NCI-H2029 treated with DMSO at 0.1 percent for 48 hours (cell line): ENCODE measurements at regions not wholly inside any gene's neighbourhood (a gene's known extent, or its start where the extent isn't known, plus 50 kb on each side); places are given as distances from the start of the nearest gene placed in this dataset.

Experiments
- DNase-seq: peaks from one replicate; lab custom pipeline; 2025; lab: John Stamatoyannopoulos, UW

DNA sequence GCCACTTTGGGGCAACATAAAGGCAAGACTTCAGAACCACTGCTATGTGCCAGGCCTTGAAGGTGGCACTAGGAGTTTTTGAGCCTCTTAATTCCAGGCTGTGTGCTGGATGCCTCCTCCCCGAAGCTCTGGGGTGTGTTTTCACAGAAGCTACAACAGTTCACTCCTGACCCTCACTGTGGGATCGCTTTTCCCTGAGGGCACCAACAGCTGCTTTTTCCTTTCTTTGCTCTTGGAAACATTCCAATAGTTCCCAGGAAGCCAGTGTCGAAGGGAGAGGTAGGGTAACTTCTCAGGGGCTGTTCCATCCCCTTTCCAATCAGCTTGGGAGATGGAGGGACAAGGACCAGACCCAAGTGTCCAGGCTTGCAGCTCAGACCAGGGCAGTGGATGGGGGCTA lies 153.4 kb downstream of the C1orf94 start:
- no peak for DNase-seq

DNA sequence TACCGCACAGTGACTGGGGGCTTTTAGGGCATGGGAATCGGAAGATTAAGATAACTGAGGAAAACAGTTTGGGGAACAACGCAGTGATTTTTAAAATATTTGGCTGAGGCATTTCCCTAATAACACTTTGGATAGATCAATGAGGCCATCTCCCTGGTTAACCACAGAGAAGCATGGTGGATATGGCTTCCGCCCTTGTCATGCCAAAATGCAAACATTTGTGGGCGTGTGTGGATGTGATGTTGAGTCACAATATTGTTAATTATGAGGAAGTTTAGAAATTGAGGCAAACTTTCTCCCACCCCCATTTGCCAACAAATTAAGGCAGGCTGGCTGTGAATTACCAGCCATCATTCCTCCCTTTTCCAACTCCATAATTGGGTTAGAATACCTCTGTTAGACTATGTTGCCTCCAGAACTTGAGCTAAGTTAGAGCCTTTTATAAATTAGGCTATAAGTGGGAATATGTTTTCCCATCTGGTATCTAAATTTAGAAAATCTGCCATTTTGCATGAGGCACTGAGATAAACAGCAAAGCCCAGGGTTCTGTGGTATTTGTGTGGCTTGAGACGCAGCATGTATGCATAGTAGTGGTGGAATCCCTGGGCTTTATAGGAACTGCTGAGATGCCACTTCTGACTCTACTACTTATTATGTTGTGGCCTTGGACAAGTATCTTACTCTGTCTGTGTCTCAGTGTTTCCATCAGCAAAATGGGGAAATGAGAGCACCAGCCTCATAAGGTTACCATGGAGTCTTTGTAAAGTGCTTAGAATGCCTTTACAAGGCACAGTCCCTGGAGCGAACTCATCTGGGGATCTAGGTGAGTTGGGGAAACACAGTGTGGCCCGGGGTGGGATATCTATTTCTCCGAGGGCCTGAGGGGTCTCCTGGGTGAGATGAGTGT lies 154.6 kb downstream of the C1orf94 start:
- no peak for DNase-seq

DNA sequence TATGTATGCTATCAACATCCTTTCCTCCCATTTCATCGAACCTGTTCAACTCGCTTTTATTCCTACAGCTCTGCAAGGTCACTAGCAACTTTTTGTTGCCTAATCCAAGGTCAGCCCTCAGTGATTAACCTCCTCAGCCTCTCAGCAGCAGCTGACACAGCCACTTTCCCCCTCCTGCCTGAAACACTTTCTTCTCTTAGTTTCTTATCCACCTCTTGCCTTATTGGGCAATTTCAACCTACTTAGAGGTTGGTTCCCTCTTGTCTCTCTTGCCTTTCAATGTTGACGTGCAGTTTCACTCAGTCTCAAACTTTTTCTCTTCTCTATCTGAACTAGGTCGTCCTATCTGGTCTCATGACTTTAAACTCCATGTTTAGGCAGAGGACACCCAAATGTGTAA lies 156.3 kb downstream of the C1orf94 start:
- no peak for DNase-seq

DNA sequence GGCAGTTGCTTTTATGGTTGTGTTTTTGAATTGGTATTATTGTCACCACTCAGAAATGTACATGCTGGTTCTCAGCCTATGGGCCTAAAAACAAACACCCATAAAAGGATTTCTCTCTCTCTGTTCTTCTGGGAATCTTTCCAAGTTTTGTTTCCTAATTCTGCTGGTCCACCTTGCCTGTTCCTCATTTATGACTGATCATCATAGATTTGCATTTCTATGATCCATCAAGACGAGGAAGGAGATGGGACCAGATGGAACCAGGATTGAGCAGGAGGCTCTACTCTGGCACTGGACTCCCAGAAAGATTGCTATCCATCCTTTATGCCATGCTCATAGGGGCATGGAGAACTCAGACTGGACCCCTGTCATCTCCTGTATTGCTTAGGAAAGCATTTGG lies 162.2 kb downstream of the C1orf94 start:
- no peak for DNase-seq

DNA sequence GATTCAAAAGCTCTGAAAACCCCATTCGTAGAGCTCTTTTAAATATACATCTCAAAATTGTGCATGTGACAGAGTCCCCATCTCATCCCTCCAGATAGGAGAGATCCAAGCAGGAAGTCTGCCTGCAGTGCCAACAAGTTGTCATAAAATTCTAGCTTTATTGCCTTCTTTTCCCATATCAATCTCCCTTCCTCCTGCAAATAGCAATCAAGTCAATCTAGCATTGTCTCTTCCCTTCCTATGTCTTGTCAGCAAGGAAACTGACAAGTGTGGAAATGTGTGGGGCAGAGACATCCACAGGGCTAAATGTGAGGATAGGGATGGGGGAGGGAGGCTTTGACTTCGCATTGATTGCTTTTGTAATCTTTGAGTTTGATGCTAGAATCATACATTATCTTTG lies 165.2 kb downstream of the C1orf94 start:
- DNase-seq: no peak

DNA sequence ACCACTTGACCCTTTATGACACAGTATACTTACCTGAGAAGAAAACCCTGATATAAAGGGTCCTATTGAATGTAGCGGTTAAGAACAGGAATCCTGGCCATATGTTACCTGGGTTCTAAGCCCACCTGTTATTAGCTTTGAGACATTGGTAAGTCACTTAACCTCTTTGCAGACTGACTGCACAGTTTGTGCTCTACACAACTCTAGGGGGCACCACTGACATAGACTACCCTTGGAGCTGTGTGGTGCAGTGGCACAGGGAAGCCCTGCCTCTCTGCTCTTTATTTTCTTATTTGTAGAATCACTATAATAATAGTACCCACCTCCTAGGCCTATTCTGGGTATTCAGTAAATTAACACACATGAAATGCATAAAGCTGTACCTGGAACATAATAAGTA lies 165.6 kb downstream of the C1orf94 start:
- no peak for DNase-seq

DNA sequence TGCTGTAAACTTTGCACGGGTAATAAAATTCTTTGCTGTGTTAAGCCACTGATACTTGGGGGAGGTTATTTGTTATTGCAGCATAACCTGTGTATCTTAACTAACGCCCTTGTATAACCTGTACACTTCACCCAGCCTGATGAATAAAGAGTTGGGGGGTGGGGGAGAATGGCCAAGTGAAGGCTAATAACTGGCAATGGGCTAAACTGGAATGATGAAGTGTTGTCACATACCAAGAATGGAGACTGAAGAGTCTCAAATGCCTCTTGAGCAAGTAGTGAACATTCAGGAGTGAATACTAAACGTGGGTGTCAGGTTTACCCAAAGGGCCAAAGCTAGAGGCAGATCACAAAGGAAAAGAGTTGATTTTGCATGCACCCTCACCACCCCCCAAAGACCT lies 169.4 kb downstream of the C1orf94 start:
- DNase-seq: no peak

DNA sequence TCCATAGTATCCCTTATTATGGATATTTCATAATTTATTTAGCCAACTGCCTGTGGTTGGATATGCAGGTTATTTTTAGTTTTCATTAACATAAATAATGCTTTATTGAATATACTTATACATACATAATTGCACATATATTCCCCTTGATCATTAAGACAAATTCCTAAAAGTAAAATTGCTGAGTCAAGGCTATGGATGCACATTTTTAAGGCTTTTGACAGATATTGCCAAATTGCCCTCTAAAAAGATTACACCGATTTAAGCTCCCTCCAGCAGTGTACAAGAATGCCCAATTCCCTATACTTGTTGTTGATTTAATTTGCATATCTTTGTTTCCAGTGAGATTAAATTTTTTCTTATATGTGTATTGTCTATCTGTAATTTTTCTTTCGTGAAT lies 176.7 kb downstream of the C1orf94 start:
- no peak for DNase-seq

DNA sequence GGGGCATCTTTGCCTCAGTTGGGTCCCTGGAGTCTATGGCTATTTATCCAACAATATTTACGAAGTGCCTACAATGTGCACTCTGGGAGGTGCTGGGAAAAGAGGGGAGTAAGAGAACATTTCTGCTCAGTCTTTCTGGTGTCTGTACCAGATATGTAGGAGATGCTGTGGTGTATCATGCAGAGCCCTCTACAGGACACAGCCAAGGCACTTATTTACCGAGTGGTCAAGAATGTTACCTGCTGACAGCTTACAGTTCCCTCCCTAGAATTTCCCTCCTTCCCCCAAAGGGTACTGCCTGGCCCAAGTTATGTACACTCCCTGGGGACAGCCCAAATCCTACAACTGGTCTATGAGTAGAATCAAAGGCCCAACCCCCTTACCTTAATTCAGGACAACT lies 177.7 kb downstream of the C1orf94 start:
- no peak for DNase-seq

DNA sequence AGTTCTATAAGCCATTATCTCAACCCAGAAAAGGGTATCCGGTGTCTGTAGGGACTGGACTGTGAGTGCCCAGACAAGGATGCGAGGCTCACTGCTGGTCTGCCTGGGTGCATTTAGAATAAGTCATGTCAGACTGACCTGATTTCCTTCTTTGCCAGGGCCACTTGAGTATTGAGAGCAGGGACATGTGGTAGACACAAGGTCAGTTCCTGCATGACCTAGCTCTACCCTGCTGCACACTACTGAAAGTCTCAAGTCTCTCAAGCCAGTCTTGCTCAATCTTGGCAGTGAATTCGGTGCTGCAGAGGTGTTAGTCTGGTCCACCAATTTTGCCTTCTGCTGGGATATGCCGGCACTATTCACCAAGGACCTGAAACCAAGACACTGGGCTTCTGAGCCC lies 180.1 kb downstream of the C1orf94 start:
- no peak for DNase-seq

DNA sequence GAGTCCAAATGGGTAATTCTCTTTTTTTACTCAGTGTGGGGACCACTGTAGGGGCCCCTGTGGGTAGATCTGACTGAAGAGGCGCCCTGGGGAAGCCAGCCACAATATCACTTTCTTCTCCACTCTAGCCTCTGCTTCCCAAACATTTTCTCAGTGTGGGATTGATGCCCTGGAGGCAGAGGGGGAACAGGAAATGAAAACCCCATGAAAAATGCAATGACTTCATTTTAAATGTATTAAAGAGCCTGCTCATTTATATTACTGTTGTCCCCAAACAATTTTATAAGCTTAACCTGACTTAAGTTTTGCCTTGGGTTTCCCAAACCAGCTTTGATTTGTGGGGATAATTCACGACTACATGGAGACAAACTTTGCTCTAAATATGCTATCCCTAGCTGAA lies 181.9 kb downstream of the C1orf94 start:
- DNase-seq: no peak

DNA sequence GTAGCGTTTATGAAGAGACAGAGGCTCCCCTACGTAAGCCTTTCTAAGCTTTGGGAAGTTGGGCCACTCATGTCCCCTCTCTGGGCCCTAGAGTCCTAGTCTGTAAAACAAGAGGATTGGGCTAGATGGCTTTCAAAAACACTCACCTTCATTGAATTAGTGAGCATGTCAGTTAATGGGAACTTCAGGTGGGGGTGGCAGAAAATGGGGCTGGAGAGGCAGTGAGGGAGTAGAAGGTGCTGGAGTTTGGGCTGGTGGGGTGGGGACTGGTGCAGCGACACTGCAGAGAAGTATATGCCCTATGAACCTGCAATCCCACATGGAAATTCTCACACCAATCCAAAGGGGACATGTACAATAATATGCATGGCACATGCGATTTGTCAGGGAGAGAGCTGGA lies 182.7 kb downstream of the C1orf94 start:
- DNase-seq: no peak

DNA sequence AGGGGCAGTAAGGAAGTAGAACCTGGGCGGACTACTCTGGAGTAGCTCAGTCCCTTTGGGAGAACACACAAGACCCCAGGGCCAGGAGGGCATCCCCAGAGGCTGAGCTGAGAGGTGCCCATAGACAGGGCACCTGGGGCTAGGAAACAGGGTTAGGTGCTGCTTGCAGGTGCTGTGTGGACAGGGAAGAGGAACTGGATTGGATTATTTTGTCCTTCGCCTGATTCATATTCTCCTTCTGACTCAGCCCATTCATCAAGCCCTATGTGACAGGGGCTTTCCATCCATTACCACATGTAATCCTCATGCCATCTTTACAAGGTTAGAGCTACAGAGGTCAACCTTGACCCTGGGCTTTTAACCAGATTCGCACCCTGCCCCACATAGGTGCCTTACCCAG lies 183.9 kb downstream of the C1orf94 start:
- DNase-seq: no peak

DNA sequence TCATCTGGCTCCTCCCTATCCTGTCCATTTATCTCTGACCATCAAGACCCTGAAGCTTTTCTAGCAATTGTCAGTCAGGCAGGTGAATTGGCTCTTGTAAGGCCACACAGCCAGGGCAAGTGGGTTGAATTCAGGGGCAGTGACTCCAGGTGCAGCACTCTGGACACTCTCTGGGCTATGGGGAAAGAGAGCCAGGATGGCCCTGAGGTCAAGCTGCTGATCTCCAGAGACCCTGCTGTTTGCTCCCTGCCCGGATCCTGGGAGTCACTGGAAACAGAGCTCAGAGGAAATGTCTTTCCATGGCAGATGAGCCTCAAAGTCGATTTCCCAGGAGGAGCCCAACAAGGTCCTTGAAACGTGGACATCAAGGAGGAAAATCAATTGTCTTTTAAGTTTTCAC lies 184.4 kb downstream of the C1orf94 start:
- DNase-seq: no peak

DNA sequence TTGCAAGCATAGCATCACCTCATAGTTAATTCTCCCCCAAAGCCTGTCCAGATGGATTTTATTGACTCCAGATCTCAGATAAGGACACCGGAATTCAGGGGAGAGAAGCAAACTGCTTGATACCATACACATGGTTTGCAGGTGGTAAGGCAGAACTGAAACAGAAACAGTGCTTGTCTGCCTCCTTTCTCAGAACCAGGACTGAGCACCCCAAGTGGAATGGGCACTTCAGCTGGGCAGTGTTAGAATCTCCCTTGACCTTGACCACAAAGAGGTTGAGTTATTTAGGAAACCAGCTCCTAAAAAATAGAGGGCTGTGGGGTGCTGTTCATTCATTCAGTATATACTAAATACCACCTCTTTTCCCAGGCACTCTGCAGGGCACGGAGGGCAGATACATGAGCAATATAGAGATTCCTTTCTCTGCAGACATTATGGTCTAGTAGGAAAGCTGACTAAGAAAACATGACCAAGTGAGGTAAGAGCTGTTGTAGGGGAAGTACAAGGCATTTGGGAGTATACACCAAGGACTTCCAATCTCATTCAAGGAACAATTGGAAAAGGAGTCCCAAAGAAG lies 185.2 kb downstream of the C1orf94 start:
- DNase-seq: no peak

DNA sequence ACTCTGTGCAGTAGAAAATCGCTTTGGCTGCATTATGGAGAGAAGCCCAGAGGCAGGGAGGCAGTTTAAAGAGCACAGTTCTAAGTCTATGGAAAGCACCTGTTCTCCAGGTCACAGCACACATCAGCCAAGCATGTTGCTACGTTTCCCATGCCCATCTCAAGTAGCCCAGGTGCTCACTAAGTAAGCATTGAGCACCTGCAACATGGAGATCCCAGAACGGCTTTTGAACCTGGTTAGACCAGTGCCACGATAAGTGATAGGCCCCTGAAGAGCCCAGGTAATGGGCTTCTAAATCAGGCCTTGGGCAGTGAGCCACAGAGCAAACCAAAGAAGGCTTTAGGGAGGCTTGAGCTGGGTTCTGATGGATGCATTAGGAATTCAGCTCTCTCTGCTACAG lies 186.2 kb downstream of the C1orf94 start:
- DNase-seq: peak; percentile 90

DNA sequence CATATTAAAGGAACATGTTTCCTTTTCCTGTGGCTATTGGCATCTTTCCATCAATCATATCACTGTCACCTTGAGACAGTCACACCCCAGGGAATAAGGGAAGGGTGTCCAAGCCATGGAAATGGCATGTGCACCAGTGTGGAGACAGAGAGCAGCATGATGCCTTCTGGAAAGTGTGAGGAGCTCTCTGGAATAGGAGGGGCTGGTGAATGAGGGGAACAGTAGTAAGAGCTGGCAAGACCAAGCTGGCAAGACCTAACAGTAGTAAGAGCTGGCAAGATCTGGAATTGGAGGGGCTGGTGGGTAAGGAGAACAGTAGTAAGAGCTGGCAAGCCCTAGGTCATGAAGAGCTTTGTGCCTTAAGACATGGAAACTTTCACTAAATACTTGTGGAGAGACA lies 186.7 kb downstream of the C1orf94 start:
- no peak for DNase-seq

DNA sequence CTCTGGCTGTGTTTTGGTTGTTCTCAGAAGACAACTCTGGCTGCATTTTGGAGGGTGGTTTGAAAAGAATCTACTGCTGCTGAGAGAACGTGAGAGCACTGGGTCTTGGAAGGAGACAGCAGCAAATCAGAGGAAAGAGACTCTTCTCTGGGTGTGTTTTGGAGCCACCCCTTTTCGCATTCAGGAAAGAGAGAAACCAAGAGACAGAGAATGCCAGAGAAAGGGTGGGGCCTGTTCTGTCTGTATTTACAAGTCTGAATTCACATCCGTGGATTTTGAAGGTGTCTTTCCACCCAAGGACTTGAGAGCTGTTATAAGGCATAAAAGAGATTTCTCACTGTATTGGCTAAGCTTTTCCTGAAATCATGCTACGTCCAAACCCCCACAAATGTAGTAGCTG lies 187.2 kb downstream of the C1orf94 start:
- DNase-seq: no peak

DNA sequence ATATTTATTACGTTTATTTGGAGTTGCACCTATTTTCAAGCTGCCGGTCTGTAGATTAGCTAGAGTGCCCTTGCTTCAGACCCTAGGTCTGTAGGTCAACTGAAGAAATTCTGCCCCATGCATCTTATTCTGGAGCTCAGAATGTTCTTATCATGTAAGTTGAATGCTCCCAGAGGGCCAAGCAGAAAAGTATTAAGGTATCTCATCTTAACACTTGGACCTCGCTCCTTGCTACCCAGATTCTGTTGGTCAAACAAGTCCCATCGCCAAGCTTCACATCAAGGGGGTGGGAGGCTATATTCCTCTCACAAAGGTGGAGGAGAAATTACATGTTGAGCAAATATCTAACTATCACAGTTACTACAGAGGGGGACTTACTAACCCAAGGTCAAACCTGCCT lies 187.7 kb downstream of the C1orf94 start:
- no peak for DNase-seq

DNA sequence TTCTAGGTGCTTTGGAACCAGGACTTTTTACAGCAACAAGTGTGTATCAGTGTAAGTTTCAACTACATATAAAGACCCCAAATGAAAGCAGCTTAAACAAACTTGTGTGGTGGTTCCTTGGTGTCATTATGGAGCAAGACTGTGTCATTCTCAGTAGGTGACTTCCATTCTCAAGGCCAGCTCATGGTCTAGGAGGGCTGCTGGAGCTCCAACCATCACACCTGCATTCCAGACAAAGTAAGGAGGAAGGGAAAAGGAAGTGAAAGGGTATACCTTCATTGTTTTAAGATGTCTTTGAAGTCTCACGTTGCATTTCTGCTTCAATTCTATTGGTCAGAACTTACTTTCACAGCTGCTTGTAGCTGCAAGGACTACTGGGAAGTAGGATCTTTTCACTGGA lies 188.6 kb downstream of the C1orf94 start:
- no peak for DNase-seq

DNA sequence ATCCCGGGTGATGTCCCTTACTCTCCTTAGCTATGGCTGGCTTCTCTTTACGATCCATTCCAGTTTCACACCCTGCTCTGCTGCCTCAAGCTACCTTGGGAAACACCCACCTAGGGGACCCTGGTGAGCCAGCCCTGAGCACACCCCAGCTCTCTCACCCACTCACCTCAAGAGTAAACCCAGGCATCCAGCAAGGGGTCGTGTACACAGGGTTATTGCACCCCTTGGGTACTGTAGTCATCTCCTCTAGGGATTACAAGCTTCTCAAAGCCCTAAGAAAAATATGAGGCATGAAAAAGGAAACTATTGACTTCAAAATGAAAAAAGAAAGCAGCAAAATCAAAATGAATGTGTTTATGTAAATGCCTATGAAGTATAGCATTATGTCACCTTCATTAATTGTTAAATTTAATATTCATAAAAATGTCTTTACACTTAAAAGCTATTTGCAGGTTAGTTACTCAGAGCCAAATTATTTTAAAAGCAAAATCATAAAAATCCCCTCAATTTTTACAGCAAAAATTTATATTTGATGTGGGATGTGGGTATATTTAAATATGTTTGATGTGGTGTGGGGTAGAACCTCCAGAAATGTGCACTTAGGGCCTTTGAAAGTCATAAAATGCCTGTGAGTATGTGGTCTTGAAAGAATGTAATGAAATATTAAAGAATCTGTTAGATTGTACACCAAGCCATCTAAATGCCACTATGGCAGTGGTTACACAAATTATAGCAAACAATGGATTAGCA lies 190.3 kb downstream of the C1orf94 start:
- no peak for DNase-seq

DNA sequence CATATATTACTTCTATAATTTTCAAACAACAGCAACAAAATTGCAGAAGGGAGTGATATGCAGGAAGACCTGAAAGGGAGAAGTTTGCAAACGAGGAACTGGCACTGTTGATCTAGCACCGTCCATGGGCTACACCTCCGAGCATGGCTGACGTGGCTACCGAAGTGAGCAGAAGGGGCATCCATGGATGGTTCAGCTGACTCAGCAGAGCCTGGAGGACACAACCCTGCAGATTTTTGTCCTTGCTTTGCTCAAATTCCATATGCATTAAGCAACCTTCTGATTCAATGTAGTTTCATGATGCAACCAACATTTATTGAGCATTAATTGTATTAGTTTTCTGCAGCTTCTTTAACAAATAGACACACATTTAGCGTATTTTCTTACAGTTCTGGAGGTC lies 191.2 kb downstream of the C1orf94 start:
- no peak for DNase-seq
